Smooth muscle cell (in vitro differentiated cells): ENCODE measurements at regions not wholly inside any gene's neighbourhood (a gene's known extent, or its start where the extent isn't known, plus 50 kb on each side); places are given as distances from the start of the nearest gene placed in this dataset.

Experiments used
- DNase-seq: peaks from one replicate; lab custom pipeline; 2025; ENCODE audit not compliant: unreplicated experiment; lab: John Stamatoyannopoulos, UW
- H2AFZ ChIP-seq: fragments of 200-600 bp; sonication (generic); 2 replicates; pipeline ENCODE4 v1.6.0; 2016; ENCODE audit warnings: antibody characterized with exemption, low read depth, mild to moderate bottlenecking
- H3F3A ChIP-seq: fragments of 200-600 bp; sonication (generic); 2 replicates; pipeline ENCODE4 v1.6.0; 2017; ENCODE audit warnings: antibody characterized with exemption, low read depth
- H3K27ac ChIP-seq: fragments of 200-600 bp; sonication (generic); 2 replicates; pipeline ENCODE4 v1.5.1; 2016; ENCODE audit warnings: low read depth, mild to moderate bottlenecking
- H3K27me3 ChIP-seq: fragments of 200-600 bp; sonication (generic); 2 replicates; pipeline ENCODE4 v1.6.1; 2016; ENCODE audit warnings: low read depth, mild to moderate bottlenecking
- H3K36me3 ChIP-seq: fragments of 200-600 bp; sonication (generic); 2 replicates; pipeline ENCODE4 v1.5.1; 2016; ENCODE audit warnings: low read depth
- H3K4me1 ChIP-seq: fragments of 200-600 bp; sonication (generic); 2 replicates; pipeline ENCODE4 v1.5.1; 2016; ENCODE audit warnings: low read depth
- H3K4me2 ChIP-seq: fragments of 200-600 bp; sonication (generic); 2 replicates; pipeline ENCODE4 v1.6.0; 2016; ENCODE audit warnings: mild to moderate bottlenecking
- H3K4me3 ChIP-seq: fragments of 200-600 bp; sonication (generic); 2 replicates; pipeline ENCODE4 v1.5.1; 2016; ENCODE audit warnings: mild to moderate bottlenecking
- H3K79me2 ChIP-seq: fragments of 200-600 bp; sonication (generic); 2 replicates; pipeline ENCODE4 v1.6.0; 2016; ENCODE audit warnings: low read depth, mild to moderate bottlenecking
- H3K9ac ChIP-seq: fragments of 200-600 bp; sonication (generic); 2 replicates; pipeline ENCODE4 v1.6.0; 2016; ENCODE audit warnings: low read depth
- H3K9me3 ChIP-seq: fragments of 200-600 bp; sonication (generic); replicated peaks from 2 replicates; pipeline ENCODE4 v1.5.1; 2016; ENCODE audit warnings: low read depth
- H4K20me1 ChIP-seq: fragments of 200-600 bp; sonication (generic); 2 replicates; pipeline ENCODE4 v1.6.0; 2016; ENCODE audit warnings: low read depth
- CTCF ChIP-seq: fragments of 200-600 bp; sonication (generic); IDR thresholded peaks from 2 replicates; pipeline ENCODE4 v1.5.1; 2017; ENCODE audit warnings: borderline replicate concordance, mild to moderate bottlenecking, antibody characterized with exemption; ENCODE audit not compliant: insufficient read depth, poor library complexity, severe bottlenecking
- WGBS: methylation state at CpG from one replicate; pipeline ENCODE4 v1.1.7; 2016; ENCODE audit warnings: low lambda C conversion rate; 5-methylcytosine and 5-hydroxymethylcytosine counted together

DNA sequence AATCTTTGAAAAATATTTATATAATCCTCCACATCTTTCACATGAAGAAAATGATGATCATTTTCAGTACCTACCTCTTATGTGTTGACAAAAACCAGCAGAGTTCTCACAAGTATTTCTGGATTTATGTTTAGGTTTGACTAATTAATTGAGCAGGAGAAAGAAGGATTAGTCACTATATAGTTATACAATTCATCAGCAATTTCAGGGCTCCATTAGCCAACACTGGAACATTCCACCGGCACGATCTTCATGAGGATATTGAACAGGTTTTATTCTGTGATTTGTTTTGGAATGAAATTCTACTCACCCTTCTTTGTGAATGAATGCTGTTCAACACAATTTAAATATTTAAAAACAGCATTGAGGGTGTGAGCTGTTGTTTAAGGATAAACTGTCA lies 163.2 kb downstream of the SEM1 start:
- no peaks in the 10 kb centered on the region for H3K79me2 ChIP-seq
- no peak overlapping the region for H3K4me3 ChIP-seq
- no peaks in the 10 kb centered on the region for H4K20me1 ChIP-seq
- no peaks in the 10 kb centered on the region for H3K36me3 ChIP-seq
- no peak for DNase-seq
- no peak overlapping the region for H2AFZ ChIP-seq
- no peak overlapping the region for H3K4me2 ChIP-seq
- no peak overlapping the region for H3K27ac ChIP-seq
- TF ChIP-seq CTCF: no peak
- no peak overlapping the region for H3K9ac ChIP-seq
- H3K4me1 ChIP-seq: peaks cover 5% of the 10 kb centered on the region
- H3K27me3 ChIP-seq: peaks cover 20% of the 10 kb centered on the region
- 90% methylated on average over 2 of the region's 2 CpGs for WGBS
- H3K9me3 ChIP-seq: no peaks in the 10 kb centered on the region
- H3F3A ChIP-seq: no peaks in the 10 kb centered on the region

- Histone ChIP-seq H3K36me3 (no peaks in the 10 kb centered on the region), H2AFZ (no peak overlapping the region), H4K20me1 (no peaks in the 10 kb centered on the region), H3K27ac (no peak overlapping the region), H3K27me3 (peaks cover 12% of the 10 kb centered on the region), H3K9ac (no peak overlapping the region), H3K79me2 (no peaks in the 10 kb centered on the region), H3K4me3 (no peak overlapping the region), H3K4me1 (no peaks in the 10 kb centered on the region), H3F3A (no peaks in the 10 kb centered on the region), H3K9me3 (no peaks in the 10 kb centered on the region), H3K4me2 (no peak overlapping the region)
- DNase-seq: no peak
- no peak for TF ChIP-seq CTCF
- 97% methylated on average over 1 of the region's 1 CpG for WGBS
These were observed 170.2 kb downstream of the SEM1 start for GRCh38 chr7:96539471-96539870.

- Histone ChIP-seq H4K20me1 (no peaks in the 10 kb centered on the region), H3K4me3 (no peak overlapping the region), H3K4me2 (no peak overlapping the region), H3K4me1 (no peaks in the 10 kb centered on the region), H3K36me3 (no peaks in the 10 kb centered on the region), H3K79me2 (no peaks in the 10 kb centered on the region), H3K9ac (no peak overlapping the region), H3F3A (no peaks in the 10 kb centered on the region), H2AFZ (no peak overlapping the region), H3K27ac (no peak overlapping the region), H3K27me3 (peaks cover 20% of the 10 kb centered on the region), H3K9me3 (no peaks in the 10 kb centered on the region)
- no peak for DNase-seq
- no peak for TF ChIP-seq CTCF
- WGBS: 95% methylated on average over 2 of the region's 2 CpGs
These were observed 171.0 kb downstream of the SEM1 start for GRCh38 chr7:96538632-96539031.

- H3K9ac ChIP-seq: no peak overlapping the region
- TF ChIP-seq CTCF: no peak
- peaks cover 26% of the 10 kb centered on the region for H3K27me3 ChIP-seq
These were observed 175.4 kb downstream of the SEM1 start for GRCh38 chr7:96534221-96534620.

More at GRCh38 chr7:96534221-96534620, 175.4 kb downstream of the SEM1 start:
- WGBS: 87% methylated on average over 3 of the region's 3 CpGs
- no peak overlapping the region for H2AFZ ChIP-seq
- H3K36me3 ChIP-seq: no peaks in the 10 kb centered on the region
- H3K4me2 ChIP-seq: no peak overlapping the region
- H3F3A ChIP-seq: no peaks in the 10 kb centered on the region
- H3K9me3 ChIP-seq: no peaks in the 10 kb centered on the region
- H3K4me1 ChIP-seq: no peaks in the 10 kb centered on the region
- no peak overlapping the region for H3K4me3 ChIP-seq
- no peaks in the 10 kb centered on the region for H3K79me2 ChIP-seq
- DNase-seq: no peak
- no peak overlapping the region for H3K27ac ChIP-seq
- H4K20me1 ChIP-seq: no peaks in the 10 kb centered on the region
